ENCODE measurements at regions not wholly inside any gene's neighbourhood (a gene's known extent, or its start where the extent isn't known, plus 50 kb on each side); places are given as distances from the start of the nearest gene placed in this dataset.

DNA sequence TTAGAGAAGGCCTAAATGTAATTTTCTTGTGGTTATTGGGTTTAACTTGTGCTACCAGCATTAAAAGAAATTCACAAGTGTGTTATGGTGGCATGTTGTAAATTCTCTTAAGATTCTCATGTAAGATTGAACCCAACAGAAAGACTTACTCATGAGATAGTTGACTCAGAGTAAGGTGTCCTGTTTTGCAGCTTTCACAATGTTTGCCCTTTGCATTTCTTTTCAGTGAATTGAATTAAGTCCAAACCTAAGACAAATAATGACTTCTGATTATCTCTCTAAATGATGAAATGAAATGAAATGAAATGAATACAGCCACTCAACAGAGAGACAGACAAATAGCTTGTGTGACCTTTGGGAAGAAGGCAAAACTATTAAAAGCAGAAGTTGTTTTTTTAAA lies 1696.9 kb upstream of the WWC1 start:
- TF ChIP-seq, protein P1, sequence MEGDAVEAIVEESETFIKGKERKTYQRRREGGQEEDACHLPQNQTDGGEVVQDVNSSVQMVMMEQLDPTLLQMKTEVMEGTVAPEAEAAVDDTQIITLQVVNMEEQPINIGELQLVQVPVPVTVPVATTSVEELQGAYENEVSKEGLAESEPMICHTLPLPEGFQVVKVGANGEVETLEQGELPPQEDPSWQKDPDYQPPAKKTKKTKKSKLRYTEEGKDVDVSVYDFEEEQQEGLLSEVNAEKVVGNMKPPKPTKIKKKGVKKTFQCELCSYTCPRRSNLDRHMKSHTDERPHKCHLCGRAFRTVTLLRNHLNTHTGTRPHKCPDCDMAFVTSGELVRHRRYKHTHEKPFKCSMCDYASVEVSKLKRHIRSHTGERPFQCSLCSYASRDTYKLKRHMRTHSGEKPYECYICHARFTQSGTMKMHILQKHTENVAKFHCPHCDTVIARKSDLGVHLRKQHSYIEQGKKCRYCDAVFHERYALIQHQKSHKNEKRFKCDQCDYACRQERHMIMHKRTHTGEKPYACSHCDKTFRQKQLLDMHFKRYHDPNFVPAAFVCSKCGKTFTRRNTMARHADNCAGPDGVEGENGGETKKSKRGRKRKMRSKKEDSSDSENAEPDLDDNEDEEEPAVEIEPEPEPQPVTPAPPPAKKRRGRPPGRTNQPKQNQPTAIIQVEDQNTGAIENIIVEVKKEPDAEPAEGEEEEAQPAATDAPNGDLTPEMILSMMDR (IDR thresholded peaks at IDR 0.05): no peak
- no peak for TF ChIP-seq EZH2 (IDR thresholded peaks at IDR 0.05; ENCODE audit: borderline replicate concordance, insufficient read depth, low read depth, low read length, poor library complexity, severe bottlenecking)
